NT2/D1 (cell line): ENCODE measurements at regions not wholly inside any gene's neighbourhood (a gene's known extent, or its start where the extent isn't known, plus 50 kb on each side); places are given as distances from the start of the nearest gene placed in this dataset.

Experiments used
- DNase-seq: peaks from one replicate; pipeline ENCODE4 v3.0.0-alpha.2; 2011; ENCODE audit warnings: low read depth, low spot score
- H3K27me3 ChIP-seq: 2 replicates; pipeline ENCODE4 v1.6.0; 2011; ENCODE audit warnings: mild to moderate bottlenecking; ENCODE audit not compliant: insufficient read length, insufficient read depth
- H3K36me3 ChIP-seq: 2 replicates; pipeline ENCODE4 v1.6.1; 2011; ENCODE audit warnings: mild to moderate bottlenecking, low read length, mixed read lengths; ENCODE audit not compliant: insufficient read depth, insufficient read length
- H3K4me1 ChIP-seq: 2 replicates; pipeline ENCODE4 v1.5.1; 2011; ENCODE audit not compliant: insufficient read depth, insufficient read length
- H3K4me3 ChIP-seq: 2 replicates; pipeline ENCODE4 v1.5.1; 2011; ENCODE audit warnings: low read depth; ENCODE audit not compliant: insufficient read length
- H3K9ac ChIP-seq: 2 replicates; pipeline ENCODE4 v1.6.0; 2011; ENCODE audit warnings: low read depth; ENCODE audit not compliant: insufficient read length
- H3K9me3 ChIP-seq: 2 replicates; pipeline ENCODE4 v1.5.1; 2011; ENCODE audit warnings: mild to moderate bottlenecking, low read length; ENCODE audit not compliant: insufficient read depth
- SUZ12 ChIP-seq: IDR thresholded peaks from 2 replicates; pipeline ENCODE4 v1.6.1; 2011; ENCODE audit not compliant: insufficient read length, insufficient read depth; ENCODE audit errors: extremely low read depth
- YY1 ChIP-seq: IDR thresholded peaks from 2 replicates; pipeline ENCODE4 v1.6.1; 2011; ENCODE audit not compliant: insufficient read length, insufficient read depth
- ZNF274 ChIP-seq: IDR thresholded peaks from 2 replicates; pipeline ENCODE4 v1.6.1; 2011; ENCODE audit warnings: mild to moderate bottlenecking, low read depth, low read length

GRCh38 chr12:85558684-85559083, 277.5 kb downstream of the RASSF9 start:
- no peak overlapping the region for H3K9ac ChIP-seq
- H3K4me3 ChIP-seq: no peak overlapping the region
- no peaks in the 10 kb centered on the region for H3K27me3 ChIP-seq
- TF ChIP-seq SUZ12 (no peak), ZNF274 (no peak), YY1 (no peak)
- no peaks in the 10 kb centered on the region for H3K9me3 ChIP-seq
- DNase-seq: no peak
- H3K36me3 ChIP-seq: no peaks in the 10 kb centered on the region
- no peaks in the 10 kb centered on the region for H3K4me1 ChIP-seq

- Histone ChIP-seq H3K4me1 (no peaks in the 10 kb centered on the region), H3K36me3 (no peaks in the 10 kb centered on the region), H3K9ac (no peak overlapping the region), H3K27me3 (no peaks in the 10 kb centered on the region), H3K4me3 (no peak overlapping the region), H3K9me3 (no peaks in the 10 kb centered on the region)
- TF ChIP-seq YY1 (no peak), SUZ12 (no peak), ZNF274 (no peak)
- no peak for DNase-seq
Observed at GRCh38 chr12:85559127-85559526, 277.1 kb downstream of the RASSF9 start.

GRCh38 chr12:85559536-85559935, 276.7 kb downstream of the RASSF9 start:
- no peaks in the 10 kb centered on the region for H3K27me3 ChIP-seq
- no peak overlapping the region for H3K4me3 ChIP-seq
- H3K9me3 ChIP-seq: no peaks in the 10 kb centered on the region
- no peak overlapping the region for H3K9ac ChIP-seq
- TF ChIP-seq ZNF274: no peak
- no peak for TF ChIP-seq YY1
- TF ChIP-seq SUZ12: no peak
- H3K36me3 ChIP-seq: no peaks in the 10 kb centered on the region
- no peak for DNase-seq
- no peaks in the 10 kb centered on the region for H3K4me1 ChIP-seq

- H3K4me1 ChIP-seq: no peaks in the 10 kb centered on the region
- TF ChIP-seq ZNF274 (no peak), YY1 (no peak), SUZ12 (no peak)
- no peak for DNase-seq
- H3K27me3 ChIP-seq: no peaks in the 10 kb centered on the region
- no peaks in the 10 kb centered on the region for H3K9me3 ChIP-seq
- H3K4me3 ChIP-seq: no peak overlapping the region
- H3K36me3 ChIP-seq: no peaks in the 10 kb centered on the region
- no peak overlapping the region for H3K9ac ChIP-seq
Observed at GRCh38 chr12:85562765-85563164, 273.4 kb downstream of the RASSF9 start.

- H3K9ac ChIP-seq: no peak overlapping the region
- H3K27me3 ChIP-seq: no peaks in the 10 kb centered on the region
- no peaks in the 10 kb centered on the region for H3K9me3 ChIP-seq
- no peak for DNase-seq
- no peak for TF ChIP-seq SUZ12
- no peak for TF ChIP-seq ZNF274
- TF ChIP-seq YY1: no peak
- no peaks in the 10 kb centered on the region for H3K36me3 ChIP-seq
- no peaks in the 10 kb centered on the region for H3K4me1 ChIP-seq
- H3K4me3 ChIP-seq: no peak overlapping the region
Observed at GRCh38 chr12:85564786-85565185, 271.4 kb downstream of the RASSF9 start.

- Histone ChIP-seq H3K4me3 (no peak overlapping the region), H3K9ac (no peak overlapping the region), H3K4me1 (no peaks in the 10 kb centered on the region), H3K36me3 (no peaks in the 10 kb centered on the region), H3K27me3 (no peaks in the 10 kb centered on the region), H3K9me3 (no peaks in the 10 kb centered on the region)
- no peak for DNase-seq
- no peak for TF ChIP-seq YY1
Observed at GRCh38 chr12:85568395-85569103, 267.7 kb downstream of the RASSF9 start.

- H3K9ac ChIP-seq: no peak overlapping the region
- H3K27me3 ChIP-seq: no peaks in the 10 kb centered on the region
- no peaks in the 10 kb centered on the region for H3K36me3 ChIP-seq
- TF ChIP-seq ZNF274 (no peak), YY1 (no peak), SUZ12 (no peak)
- no peak for DNase-seq
- no peaks in the 10 kb centered on the region for H3K9me3 ChIP-seq
- no peak overlapping the region for H3K4me3 ChIP-seq
- no peaks in the 10 kb centered on the region for H3K4me1 ChIP-seq
Observed at GRCh38 chr12:85569261-85569660, 266.9 kb downstream of the RASSF9 start.

GRCh38 chr12:85572956-85573355, 263.3 kb downstream of the RASSF9 start:
- H3K4me1 ChIP-seq: no peaks in the 10 kb centered on the region
- no peaks in the 10 kb centered on the region for H3K36me3 ChIP-seq
- DNase-seq: no peak
- no peak for TF ChIP-seq YY1
- TF ChIP-seq ZNF274: no peak
- TF ChIP-seq SUZ12: no peak
- no peak overlapping the region for H3K4me3 ChIP-seq
- H3K27me3 ChIP-seq: no peaks in the 10 kb centered on the region
- H3K9ac ChIP-seq: no peak overlapping the region
- H3K9me3 ChIP-seq: no peaks in the 10 kb centered on the region
